Stimulated activated CD4-positive, alpha-beta T cell treated with anti-CD3 and anti-CD28 coated beads, Interleukin-4, amount 100 ng/mL, for 48 hours (primary cell): ENCODE measurements at regions not wholly inside any gene's neighbourhood (a gene's known extent, or its start where the extent isn't known, plus 50 kb on each side); places are given as distances from the start of the nearest gene placed in this dataset.

Experiments
- DNase-seq, 2 donors: peaks; one replicate each; pipeline ENCODE4 v3.0.0-alpha.2; 2020; ENCODE audit warnings: low read depth in 2 of 2

GRCh38 chr9:107760469-107761242 is 271.1 kb upstream of the KLF4 start:
- DNase-seq: no peak

GRCh38 chr9:107759823-107760166 is 270.2 kb upstream of the KLF4 start:
- DNase-seq: no peak

DNA sequence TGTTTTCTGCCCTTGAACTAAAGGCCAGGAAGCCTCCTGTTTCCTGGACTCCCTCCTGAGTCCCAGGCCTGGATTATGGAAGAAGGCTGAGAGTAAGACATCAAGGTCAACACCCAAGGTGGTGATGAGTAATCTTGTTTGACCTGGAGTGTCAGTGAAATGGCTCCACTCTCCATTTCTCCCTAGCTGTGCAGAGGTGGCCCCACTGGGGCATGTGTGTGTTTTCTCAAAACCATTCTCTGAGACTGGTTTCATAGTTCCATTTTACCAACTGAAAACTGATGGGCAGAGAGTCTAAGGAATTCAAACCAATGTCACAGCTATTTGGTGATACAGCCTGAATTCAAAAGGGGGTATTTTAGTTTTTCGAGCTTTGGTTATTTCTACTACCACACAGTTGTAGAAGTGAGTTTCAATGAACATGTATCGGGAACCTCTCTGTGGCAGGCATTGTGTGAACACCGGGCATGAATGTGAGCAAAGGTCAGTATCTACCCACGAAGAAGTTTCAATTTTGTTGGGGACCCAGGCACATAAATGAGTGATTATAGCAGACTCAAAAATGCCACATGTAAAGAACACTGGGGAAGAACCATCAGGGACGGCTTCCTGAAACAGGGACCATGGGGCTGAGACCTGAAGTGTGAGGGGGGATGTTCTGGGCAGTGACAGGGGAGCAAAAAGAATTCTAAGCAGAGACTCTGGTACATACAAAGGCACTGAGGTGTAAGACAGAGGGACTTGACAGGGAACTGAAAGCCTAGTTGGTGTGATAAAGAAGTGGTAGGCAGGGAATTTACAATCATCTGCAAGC is 269.6 kb upstream of the KLF4 start:
- no peak for DNase-seq

DNA sequence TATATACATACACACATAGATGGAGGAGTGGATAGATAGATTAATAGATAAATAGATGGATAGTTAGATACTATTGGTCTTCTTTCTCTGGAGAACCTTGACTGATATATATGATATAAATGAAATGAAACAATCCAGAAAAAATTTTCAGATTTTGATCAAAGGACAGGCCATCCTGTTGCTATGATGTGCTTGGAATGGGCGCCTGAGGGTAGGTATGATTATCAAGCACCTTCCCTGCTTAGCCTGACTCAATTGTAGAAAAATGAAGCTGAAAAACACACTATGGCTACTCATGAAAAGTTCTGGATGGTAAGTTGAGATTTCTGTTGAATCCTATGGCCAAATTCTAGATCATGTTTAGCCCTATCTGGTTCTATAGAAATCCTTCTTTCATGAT is 266.5 kb upstream of the KLF4 start:
- DNase-seq: no peak

DNA sequence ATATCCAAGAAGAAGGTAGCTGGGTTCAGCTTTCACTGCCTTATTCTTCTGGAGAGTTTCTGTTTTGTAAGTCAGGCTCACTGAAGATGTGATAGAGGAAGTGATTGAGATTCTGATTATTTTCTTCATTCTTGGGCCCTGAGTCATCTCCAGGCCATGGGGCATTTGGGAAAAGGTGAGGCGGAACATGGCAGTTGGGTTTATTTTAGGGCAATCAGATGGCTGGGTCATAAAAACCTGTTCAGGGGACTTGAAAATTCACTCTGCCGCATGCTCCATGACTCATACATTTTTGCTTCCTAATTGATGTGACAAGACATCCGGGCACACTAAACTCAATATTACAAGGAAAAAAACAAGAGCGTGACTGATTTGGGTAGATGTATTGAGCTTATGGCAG is 265.7 kb upstream of the KLF4 start:
- DNase-seq: no peak

DNA sequence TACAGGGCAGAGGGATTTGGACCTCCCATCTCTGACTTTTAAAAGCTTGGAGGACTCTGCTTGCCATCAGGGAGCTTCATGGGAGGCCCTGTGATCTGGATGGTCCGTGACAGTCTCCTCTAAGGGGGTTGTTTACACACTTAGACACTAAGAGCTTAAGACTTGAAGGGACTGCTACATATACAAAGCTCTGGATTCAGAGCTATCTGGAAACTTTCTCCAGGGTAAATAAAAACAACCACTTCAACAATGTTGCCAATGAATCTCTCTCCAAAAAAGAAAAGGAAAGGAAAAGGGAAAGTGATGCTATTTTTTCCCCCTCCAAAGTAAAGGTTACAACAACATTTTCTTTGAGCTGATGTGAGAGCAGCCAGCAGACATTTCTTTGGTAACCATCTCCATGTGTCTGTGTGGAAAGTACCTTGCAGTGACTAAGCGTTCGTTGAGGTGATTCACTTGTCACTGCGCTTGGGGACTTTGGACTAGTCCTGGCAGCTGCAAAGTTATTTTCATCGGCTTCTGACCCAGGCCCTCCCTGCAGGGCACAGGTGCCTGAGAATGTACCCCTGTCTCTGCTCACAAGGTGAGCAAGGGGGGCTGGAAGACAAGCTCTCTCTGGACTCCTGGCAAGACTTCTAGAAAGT is 262.1 kb upstream of the KLF4 start:
- no peak for DNase-seq

- DNase-seq: no peak
Observed at GRCh38 chr9:107750741-107751566, 261.4 kb upstream of the KLF4 start.

GRCh38 chr9:107749787-107750444 is 260.3 kb upstream of the KLF4 start:
- no peak for DNase-seq

GRCh38 chr9:107744873-107745272 is 255.3 kb upstream of the KLF4 start:
- no peak for DNase-seq

DNA sequence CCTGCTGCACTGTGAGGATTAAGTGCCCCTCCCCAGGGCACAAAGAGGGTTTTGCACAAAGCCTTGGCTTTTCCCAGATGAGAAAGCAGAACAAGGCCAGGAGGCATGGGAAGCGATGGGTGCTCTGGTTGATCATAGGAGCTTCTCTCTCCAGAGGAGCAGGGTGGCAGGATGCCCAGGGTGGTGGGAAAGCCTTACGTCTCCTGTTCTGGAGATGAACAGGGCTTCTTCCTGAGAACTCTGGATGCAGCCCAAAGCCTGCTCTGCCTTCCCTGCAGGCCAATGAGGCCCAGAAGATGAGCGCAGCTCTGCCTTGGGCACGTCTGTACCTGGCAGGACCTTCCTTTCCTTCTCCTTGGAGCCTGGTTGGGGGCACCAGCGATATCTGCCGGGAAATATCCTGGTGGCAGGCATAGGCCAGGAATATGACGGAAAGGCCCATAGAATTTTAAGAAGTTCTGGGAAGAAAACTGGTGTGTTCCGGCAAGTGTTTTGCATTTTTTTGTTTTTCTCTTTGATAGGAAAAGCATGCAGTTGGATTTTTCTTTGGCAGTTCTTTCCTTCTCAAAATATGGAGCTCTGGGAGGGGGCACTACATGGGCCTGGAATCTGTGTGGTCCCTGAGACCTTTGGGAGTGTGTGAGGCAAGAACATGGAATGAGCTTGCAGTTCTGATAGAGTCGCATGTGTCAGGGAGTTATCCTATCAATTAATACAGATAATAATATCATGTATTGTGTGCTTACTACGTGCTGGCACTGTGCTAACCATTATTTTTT is 253.2 kb upstream of the KLF4 start:
- DNase-seq: no peak

GRCh38 chr9:107740088-107740980 is 250.8 kb upstream of the KLF4 start:
- DNase-seq: no peak

DNA sequence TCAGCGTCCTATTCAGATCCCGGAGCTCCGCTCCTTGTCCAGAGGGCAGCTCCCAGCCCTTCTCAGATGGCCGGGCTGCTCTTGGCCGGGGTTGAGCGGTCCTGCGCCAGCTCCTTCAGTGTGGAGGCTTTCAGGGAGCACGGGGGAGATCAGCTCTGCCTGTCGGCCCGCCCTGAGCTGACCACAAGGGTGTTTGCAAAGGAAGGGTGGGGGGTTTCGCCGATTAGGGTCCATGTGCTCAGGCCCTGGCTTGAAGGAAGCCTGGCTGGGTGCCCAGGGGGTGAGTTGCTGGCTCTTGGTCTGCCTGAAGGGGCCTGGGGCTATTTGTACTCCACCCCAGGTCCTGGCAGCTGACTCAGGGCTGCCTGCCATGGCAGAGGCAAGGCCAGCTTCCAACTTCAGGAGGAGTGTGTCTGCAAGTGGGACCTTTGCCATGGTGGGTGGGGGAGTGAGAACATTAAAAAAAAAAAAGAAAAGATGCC is 250.1 kb upstream of the KLF4 start:
- DNase-seq: no peak

- DNase-seq: no peak
Observed at GRCh38 chr9:107738789-107739188, 249.2 kb upstream of the KLF4 start.

GRCh38 chr9:107737987-107738743 is 248.6 kb upstream of the KLF4 start:
- no peak for DNase-seq

DNA sequence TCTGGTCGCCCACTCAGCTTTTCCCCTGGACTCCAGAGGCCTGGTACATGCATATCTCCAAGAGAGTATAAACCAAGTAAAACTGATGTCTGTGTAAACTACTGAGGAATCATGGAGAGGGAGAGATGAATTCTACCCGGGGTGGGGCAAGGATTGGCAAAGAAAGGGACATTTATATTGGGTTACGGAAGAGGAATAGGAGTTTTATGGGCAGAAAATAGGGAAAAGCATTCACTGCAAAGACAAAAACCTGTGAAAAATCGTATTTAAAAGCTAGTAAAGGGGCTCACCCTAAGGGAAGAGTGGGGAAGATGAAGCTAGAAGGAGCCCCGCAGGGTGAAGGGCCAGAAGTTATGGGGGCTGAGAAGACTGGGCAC is 248.0 kb upstream of the KLF4 start:
- no peak for DNase-seq

DNA sequence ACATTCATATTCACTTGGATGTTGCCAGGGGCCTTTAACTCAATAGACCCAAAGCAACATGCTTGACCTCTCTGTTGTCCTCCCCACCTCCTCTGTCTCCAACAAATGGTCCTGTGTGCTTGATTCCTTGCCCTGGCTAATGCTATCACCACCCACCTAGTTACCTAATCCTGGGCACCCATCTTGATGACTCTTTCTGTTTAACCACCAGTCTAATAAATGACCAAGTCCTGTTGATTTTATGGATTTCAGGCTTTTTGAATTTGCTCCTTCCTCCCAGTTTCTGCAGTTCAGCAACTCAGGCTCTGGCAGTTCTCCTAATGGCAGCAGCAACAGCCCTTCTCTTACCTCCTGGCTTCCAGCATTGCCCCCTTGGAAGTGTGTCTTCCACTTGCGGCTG is 246.3 kb upstream of the KLF4 start:
- DNase-seq: no peak

GRCh38 chr9:107734256-107735013 is 244.9 kb upstream of the KLF4 start:
- no peak for DNase-seq

DNA sequence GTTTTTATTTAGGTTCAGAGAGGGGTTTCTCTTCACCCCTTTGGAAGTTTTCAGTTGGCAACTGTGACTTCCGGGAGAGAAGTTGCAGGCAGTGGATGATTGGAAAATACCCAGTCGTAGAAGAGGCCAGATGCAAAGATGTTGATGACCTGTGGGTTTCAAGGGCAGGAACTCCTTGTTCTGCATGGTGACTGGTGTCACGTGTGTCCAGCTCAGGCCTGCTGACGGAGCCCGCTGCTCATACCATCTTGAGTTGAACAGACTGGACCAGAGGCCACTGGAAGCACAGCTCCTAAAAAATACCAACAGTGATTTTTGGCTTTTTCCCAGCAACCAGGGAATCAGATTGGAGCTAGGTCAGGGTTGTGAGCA is 243.9 kb upstream of the KLF4 start:
- no peak for DNase-seq
